ENCODE measurements at regions not wholly inside any gene's neighbourhood (a gene's known extent, or its start where the extent isn't known, plus 50 kb on each side); places are given as distances from the start of the nearest gene placed in this dataset.

DNA sequence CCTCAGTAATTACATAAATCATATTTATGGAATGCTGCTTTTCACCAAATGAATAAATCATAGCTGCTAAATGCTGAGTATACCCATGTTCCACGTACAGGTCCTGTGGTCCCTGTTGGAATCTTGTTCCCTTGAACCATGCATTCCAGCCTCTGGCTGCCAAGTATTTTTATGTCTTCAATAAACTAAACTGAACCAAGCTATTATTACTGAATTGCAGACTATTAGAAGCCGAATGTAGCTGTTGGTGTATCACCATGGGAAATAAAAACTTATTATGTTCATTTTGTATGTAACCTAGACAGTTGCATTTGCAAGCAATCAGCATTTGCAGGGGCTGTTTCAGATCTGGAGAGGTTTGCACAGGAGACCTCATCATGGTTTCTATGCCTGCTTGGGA, 362.4 kb downstream of the ADCYAP1 start:
- no peak overlapping the region for H3K4me2 ChIP-seq (ENCODE audit: insufficient read depth, low read length)
- H2AFZ ChIP-seq (ENCODE audit: low read depth, low read length): no peak overlapping the region
- H3K4me1 ChIP-seq (ENCODE audit: insufficient read depth, low read length): no peaks in the 10 kb centered on the region
- no peaks in the 10 kb centered on the region for H3K27me3 ChIP-seq (ENCODE audit: insufficient read depth, low read length, poor library complexity)
- H3K27ac ChIP-seq (ENCODE audit: low read length): no peak overlapping the region
- ATAC-seq (ENCODE audit: insufficient read depth, low read depth) (no peak), DNase-seq (no peak)
- H3K4me3 ChIP-seq (ENCODE audit: low read depth in 1 of 2, low read length in 2 of 2): no peak overlapping the region
- no peaks in the 10 kb centered on the region for H3K9me3 ChIP-seq (ENCODE audit: insufficient read depth, low read length, severe bottlenecking)
- no peaks in the 10 kb centered on the region for H3K79me2 ChIP-seq (ENCODE audit: insufficient read depth, low read length)
- no peak overlapping the region for H3K9ac ChIP-seq (ENCODE audit: low read depth, low read length)
- no peaks in the 10 kb centered on the region for H4K20me1 ChIP-seq (ENCODE audit: insufficient read depth, low read length)
- H3K36me3 ChIP-seq (ENCODE audit: insufficient read depth, low read length): no peaks in the 10 kb centered on the region
- TF ChIP-seq, protein P1, sequence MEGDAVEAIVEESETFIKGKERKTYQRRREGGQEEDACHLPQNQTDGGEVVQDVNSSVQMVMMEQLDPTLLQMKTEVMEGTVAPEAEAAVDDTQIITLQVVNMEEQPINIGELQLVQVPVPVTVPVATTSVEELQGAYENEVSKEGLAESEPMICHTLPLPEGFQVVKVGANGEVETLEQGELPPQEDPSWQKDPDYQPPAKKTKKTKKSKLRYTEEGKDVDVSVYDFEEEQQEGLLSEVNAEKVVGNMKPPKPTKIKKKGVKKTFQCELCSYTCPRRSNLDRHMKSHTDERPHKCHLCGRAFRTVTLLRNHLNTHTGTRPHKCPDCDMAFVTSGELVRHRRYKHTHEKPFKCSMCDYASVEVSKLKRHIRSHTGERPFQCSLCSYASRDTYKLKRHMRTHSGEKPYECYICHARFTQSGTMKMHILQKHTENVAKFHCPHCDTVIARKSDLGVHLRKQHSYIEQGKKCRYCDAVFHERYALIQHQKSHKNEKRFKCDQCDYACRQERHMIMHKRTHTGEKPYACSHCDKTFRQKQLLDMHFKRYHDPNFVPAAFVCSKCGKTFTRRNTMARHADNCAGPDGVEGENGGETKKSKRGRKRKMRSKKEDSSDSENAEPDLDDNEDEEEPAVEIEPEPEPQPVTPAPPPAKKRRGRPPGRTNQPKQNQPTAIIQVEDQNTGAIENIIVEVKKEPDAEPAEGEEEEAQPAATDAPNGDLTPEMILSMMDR (IDR thresholded peaks at IDR 0.05; ENCODE audit: borderline replicate concordance, extremely low read depth, low read length, poor library complexity, severe bottlenecking): no peak
- no peak for TF ChIP-seq EZH2 (IDR thresholded peaks at IDR 0.05; ENCODE audit: borderline replicate concordance, low read depth, low read length, severe bottlenecking)

DNA sequence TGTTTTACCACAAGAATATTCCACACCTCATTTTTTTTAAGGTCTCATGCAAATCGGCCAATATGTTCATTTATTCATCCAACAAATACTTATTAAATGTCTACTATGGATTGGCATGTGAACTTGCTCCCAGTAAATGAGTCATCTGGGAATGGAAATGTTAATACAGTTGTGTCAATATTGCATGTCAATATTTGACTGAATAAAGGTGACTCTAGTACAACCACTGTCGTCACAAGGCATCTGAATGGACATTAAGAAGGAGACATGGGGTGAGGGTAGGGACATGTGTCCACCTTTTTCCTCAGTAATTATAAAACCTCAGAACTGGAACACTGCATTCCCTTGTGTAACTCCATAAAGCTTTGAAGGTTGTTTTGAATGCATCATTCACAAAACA, 365.4 kb downstream of the ADCYAP1 start:
- DNase-seq (no peak), ATAC-seq (ENCODE audit: insufficient read depth, low read depth) (no peak)
- Histone ChIP-seq H2AFZ (ENCODE audit: low read depth, low read length) (no peak overlapping the region), H3K27ac (ENCODE audit: low read length) (no peak overlapping the region), H3K4me2 (ENCODE audit: insufficient read depth, low read length) (no peak overlapping the region), H4K20me1 (ENCODE audit: insufficient read depth, low read length) (no peaks in the 10 kb centered on the region), H3K79me2 (ENCODE audit: insufficient read depth, low read length) (no peaks in the 10 kb centered on the region), H3K9me3 (ENCODE audit: insufficient read depth, low read length, severe bottlenecking) (no peaks in the 10 kb centered on the region), H3K36me3 (ENCODE audit: insufficient read depth, low read length) (no peaks in the 10 kb centered on the region), H3K27me3 (ENCODE audit: insufficient read depth, low read length, poor library complexity) (no peaks in the 10 kb centered on the region), H3K4me3 (ENCODE audit: low read depth in 1 of 2, low read length in 2 of 2) (no peak overlapping the region), H3K4me1 (ENCODE audit: insufficient read depth, low read length) (no peaks in the 10 kb centered on the region), H3K9ac (ENCODE audit: low read depth, low read length) (no peak overlapping the region)
- TF ChIP-seq, protein P1 (IDR thresholded peaks at IDR 0.05; ENCODE audit: borderline replicate concordance, extremely low read depth, low read length, poor library complexity, severe bottlenecking): no peak
- TF ChIP-seq EZH2 (IDR thresholded peaks at IDR 0.05; ENCODE audit: borderline replicate concordance, low read depth, low read length, severe bottlenecking): no peak

DNA sequence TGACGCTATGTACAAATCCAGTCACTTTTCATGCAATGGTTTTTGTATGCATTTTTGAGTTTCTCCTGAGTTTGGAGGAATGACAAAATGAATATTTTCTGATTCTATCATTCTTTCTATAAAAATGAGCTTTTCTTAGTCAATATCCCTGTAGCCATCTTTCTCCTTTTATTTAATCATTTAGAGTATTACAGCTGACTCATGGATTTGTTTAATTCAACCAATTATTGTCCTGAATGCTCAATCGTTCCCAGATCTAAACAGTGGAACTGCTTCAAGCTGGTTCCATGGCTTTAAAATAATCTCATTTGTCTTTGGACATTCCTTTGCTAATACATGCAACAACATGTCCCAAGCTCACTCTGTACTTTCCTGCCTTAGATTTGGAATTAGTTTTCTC, 368.8 kb downstream of the ADCYAP1 start:
- Histone ChIP-seq H3K4me1 (ENCODE audit: insufficient read depth, low read length) (no peaks in the 10 kb centered on the region), H2AFZ (ENCODE audit: low read depth, low read length) (no peak overlapping the region)

More for the DNA sequence above, 368.8 kb downstream of the ADCYAP1 start:
- H3K36me3 ChIP-seq (ENCODE audit: insufficient read depth, low read length): no peaks in the 10 kb centered on the region
- H3K27me3 ChIP-seq (ENCODE audit: insufficient read depth, low read length, poor library complexity): no peaks in the 10 kb centered on the region
- H3K27ac ChIP-seq (ENCODE audit: low read length): no peak overlapping the region
- H3K4me3 ChIP-seq (ENCODE audit: low read depth in 1 of 2, low read length in 2 of 2): no peak overlapping the region
- no peaks in the 10 kb centered on the region for H4K20me1 ChIP-seq (ENCODE audit: insufficient read depth, low read length)
- no peak for DNase-seq
- no peaks in the 10 kb centered on the region for H3K9me3 ChIP-seq (ENCODE audit: insufficient read depth, low read length, severe bottlenecking)
- no peak for ATAC-seq (ENCODE audit: insufficient read depth, low read depth)
- H3K9ac ChIP-seq (ENCODE audit: low read depth, low read length): no peak overlapping the region
- no peaks in the 10 kb centered on the region for H3K79me2 ChIP-seq (ENCODE audit: insufficient read depth, low read length)
- TF ChIP-seq, protein P1 (IDR thresholded peaks at IDR 0.05; ENCODE audit: borderline replicate concordance, extremely low read depth, low read length, poor library complexity, severe bottlenecking): no peak
- H3K4me2 ChIP-seq (ENCODE audit: insufficient read depth, low read length): no peak overlapping the region

Data from DND-41 (cell line).